HG03175 (cell line): ENCODE measurements at regions not wholly inside any gene's neighbourhood (a gene's known extent, or its start where the extent isn't known, plus 50 kb on each side); places are given as distances from the start of the nearest gene placed in this dataset.
"Not testable (repeated sequence)": the region's sequence is repeated elsewhere in the genome, so short reads cannot be mapped to it uniquely, and the experiment has no call there.

ENCODE experiments used
- ATAC-seq: cut with Tn5 transposase; IDR thresholded peaks from one replicate; pipeline ENCODE4 v1.9.1; 2021; ENCODE audit warnings: mild to moderate bottlenecking, moderate library complexity; ENCODE audit not compliant: unreplicated experiment

DNA sequence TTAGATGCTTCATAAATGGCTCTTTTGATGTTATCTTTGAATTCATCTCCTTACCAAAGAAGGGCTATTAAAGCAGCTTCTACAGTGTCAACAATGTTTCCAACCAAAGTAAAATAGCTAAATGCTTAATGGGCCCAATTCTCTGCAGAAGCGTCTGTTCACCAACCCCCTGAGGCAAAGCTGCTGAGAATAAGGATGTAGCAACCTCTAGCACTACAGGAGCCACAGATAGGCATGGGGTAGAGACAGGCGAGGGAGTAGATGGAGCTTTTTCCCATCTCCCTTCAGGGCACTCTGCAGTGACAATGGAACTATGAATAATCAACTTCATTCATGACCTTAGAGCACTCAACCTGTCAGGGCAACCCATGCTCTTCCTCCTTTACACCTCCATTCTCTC is 134.1 kb downstream of the FZD1 start:
- no peak for ATAC-seq

DNA sequence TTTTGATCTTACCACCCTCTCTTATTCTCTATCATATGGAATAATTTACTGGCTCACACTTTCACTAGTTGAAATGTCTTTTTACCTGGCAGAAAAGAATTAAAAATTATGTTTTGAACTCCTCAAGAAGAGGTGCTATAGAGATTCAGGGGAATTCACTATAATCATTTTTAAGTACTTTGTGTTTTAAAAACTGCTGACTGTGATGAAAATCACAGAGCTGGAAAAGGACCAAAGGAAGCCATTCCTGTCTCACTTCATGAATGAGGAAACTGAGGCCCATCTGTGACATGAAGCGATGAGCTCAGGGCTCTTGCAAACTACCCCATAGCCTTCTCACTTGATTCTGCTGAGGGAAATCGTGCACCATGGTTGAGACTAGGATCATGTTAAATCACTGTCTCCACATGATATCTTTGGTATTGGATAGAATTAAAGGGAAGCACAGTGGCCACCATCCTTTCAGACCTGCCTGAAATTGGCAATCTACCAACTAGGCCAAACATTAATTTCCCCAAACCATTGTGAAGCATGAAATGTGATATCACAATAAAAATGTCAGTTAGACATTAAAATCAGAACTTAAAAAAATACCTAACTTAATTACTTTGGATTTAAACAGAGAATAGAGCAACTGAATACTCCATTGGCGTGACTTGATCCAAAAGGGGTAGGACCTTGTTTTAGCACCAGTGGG is 141.0 kb downstream of the FZD1 start:
- no peak for ATAC-seq

DNA sequence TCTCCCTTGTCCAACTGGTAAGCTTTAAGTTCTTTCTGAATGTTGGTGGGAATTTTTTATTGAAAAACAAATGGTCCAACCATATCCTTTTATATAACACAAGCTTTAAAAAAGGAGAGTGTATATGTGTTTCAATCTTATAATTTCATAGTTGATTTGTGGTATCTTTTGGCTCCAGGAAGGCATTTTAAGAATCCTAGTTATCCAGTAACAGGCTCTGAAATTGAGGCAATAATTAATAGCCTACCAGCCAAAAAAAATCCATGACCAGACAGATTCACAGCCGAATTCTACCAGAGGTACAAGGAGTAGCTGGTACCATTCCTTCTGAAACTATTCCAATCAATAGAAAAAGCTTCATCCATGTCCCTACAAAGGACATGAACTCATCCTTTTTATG is 141.6 kb downstream of the FZD1 start:
- ATAC-seq: not testable (repeated sequence)

DNA sequence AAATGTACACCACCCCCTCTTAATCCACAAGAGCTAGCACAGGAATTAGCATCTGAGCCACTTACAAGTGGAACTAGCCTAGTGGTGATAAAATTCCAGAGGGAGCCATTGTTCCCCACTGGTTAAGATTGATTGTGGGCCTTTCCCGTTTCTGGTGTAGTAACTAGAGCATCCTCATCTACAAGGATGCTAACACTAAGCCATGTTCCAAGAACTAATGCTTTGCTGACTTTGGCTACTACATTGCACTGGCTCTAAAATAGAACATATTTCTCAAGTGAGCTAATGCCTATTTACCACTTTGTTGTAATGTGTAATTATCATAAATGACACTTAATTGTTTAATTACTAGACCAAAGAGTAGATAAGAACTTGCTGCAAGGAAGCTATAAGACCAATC is 143.7 kb downstream of the FZD1 start:
- no peak for ATAC-seq

DNA sequence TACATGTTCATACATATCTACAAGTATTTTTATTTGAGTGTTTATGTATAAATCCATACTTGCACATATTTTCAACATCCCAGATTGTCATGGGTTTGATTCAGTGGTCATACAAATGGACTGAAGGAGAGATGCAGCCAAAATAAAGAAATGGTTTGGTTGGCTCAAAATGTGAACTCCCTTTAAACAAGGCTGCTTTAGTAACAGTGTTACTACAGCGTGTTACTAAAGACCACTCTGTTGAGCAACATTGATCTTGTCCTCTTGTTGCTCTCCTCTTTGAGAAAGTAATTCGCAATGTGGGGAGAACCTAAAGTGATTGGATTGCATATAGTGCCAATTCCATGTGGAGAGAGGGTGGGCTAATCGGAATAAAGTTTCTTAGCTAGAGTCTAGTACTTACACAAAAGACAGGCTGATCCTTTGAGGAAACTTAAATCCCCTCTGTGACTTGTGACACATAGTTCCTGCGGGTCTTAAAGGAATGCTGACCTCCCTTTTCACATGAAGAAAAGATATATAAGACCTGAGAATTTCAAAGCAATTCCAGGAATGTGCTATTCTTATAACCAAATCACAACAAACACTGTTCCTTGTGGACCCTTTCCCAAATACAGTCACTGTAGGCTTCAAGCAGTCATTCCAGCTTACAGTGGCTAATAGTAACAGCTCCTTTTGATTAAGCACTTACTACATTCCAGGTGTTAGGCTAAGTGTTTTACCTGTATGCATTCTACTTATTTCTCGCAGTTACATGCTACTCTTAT is 144.3 kb downstream of the FZD1 start:
- ATAC-seq: no peak

DNA sequence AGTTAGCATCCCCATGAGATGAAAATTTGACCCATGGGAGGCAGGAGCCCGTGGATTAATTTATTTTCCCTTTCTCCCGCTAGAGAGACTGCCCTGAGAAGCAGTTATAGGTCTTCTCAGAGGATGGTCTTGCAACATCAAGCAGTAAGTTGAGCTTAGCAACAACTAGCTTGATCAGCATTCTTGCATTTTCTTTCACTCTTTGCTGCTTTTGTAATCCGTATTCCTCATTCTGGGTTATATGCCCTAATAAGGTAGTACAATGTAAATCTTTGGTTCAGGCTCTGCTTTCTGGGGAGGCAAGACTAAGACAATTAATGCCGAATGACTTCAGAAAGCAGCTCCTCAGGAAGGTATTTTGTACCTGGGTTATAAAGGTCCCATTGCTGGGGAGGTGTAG is 146.8 kb downstream of the FZD1 start:
- no peak for ATAC-seq

DNA sequence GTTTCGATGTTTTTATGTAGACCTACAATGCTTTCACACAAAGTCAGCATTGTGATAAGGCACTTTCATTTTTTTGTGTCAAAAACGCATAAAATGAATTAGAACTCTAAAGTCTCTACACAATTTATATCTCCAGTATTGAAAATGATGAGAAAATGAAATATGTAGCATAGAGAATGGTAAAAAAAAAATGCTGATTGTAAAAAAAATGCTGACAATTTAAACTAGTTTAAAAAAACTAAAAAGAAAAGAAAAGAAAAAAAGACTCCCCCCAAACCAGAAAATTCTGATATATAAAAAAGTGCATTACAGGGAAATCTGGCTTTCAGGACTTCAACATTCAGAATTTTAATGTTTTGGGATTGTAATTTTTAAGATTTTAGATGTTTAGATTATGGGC is 148.1 kb downstream of the FZD1 start:
- no peak for ATAC-seq

DNA sequence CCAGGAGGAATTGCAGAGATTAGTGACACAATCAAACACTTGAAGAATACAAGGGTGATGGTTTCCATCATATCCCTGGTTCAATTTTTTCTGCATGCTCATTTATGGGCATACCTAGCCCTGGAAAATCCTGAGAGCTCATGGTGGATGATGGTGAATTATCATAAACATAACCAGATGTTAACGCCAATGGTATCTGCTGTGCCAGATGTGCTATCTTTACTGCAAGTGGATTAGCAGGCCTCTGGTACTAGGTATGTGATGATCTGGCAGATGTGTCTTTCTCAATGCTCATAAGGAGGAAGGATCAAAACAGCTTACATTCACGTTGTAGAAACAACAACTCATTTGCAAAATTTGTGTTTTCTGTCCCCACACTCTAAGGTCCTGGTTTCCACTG is 150.5 kb downstream of the FZD1 start:
- no peak for ATAC-seq

DNA sequence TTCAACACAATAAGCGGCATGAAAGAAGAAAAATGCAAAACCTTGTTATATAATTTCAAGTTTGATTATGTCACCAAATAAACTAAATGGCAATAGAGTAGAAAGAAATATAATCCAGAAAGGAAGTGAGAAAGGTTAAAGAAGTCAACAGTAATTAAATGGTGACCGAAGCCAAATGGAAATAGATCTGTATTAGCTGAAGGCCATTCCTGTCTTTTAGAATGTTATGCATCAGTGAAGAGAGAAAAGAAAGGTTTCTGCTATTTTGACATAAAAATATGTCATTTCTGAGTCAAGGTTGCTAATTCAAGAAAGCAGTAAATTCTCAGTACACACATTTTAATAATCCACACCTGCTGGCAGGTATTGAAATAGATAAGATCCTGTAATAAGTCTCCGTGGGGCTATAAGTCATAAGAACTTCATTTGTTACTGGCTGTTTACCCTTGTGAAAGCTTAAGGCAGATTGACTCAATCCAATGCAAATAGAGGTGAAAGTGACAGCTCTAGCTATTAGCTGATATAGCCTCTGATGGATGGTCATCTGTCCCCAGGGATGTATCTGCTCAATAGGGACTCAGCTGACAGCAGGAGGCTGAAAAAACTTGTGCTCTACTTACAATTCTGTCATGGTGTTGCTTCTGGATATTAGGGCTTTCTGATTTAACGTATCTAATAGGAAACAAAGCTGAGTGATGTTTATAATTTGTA is 152.1 kb downstream of the FZD1 start:
- ATAC-seq: no peak

DNA sequence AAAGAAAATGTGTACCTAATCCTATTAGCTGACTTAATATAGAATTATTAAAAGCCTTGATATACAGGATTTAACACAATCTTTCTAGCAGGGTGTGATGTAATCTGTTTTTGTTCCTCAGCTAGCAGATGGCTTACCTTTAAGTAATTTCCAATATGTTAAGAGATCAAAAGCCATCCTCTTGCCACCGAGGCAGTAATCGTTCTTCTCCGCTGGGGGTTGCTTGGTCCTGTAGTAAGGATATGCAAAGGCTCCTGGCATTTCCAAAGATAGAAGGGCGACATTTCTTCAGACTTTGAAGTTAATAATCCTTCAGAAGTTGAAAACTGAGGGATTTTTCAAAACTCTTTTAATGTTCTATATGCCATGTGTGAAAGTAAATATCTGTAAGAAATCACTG is 156.4 kb downstream of the FZD1 start:
- ATAC-seq: no peak

DNA sequence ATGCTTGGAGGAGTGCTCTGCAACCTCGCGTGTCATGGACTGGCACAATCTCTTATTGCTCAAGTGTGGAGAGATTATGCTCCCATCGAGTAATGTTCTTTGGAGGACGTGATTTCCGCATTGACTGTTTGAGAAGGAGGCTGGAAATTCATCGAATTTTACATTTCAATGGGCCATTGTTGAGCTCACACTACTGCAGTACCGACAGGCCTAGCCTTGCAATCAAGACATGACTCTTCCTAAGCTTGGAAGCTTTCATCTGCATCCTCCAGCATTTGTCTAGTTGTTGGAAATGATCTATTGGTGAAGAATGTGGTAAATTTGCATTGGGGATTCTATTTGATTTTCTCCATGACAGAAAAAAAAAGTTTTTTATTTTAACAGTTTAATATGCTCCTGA is 156.8 kb downstream of the FZD1 start:
- ATAC-seq: no peak

DNA sequence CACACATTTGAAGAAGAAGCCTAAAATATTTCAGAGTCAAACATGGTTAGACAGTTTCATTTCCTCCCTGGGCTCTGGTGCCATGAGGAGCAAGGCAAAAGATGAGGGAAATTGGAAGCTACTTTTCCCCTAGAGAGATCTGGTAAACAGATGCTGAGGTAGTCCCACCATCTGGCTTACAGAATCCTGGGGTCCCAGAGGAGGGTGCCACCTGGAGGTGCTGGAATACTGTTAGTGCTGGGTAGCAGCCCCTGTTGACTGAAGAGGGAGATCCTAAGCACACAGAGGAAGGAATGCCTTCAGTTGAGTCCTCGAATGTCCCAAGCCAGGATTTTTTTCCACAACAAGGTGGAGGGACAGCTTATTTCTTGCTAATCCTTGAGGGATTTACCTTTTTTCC is 160.1 kb downstream of the FZD1 start:
- no peak for ATAC-seq

DNA sequence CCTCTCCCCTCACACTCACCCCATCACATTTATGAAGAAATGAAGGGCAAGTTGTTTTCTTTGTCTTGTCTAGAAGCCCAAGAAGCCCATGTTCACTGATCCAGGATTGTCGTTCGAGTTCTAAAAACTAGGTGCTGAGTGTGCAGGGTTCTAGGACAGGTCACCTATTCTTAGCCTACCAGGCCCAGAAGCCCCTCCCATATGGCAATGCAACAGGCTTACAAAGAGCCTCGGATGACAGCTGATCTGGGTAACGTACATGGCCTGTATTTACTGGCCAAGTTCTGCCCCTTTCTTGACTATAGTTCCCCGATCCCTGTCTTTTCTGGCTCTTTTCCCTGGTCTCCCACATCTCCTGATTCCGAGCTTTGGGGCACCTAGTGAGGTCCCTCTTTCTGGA is 160.9 kb downstream of the FZD1 start:
- ATAC-seq: no peak

DNA sequence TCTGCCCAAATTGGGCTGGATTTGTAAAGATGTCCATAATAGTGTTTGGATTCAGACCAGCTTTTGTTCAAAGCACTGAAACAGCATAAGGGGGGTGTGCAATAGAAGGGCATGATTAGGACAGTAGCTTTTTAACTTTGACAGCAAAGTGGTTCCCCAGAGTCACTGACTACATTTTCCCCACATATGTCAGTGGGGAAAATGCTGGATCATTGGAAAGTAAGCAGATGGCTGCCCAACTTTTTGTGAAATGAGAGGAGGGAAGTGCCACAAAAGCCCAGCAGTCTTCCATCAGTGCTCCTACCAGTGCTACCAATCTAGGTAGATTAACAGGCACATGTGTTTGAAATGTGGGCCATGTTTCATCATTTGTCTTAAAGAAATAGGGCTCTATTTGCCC is 162.8 kb downstream of the FZD1 start:
- no peak for ATAC-seq

DNA sequence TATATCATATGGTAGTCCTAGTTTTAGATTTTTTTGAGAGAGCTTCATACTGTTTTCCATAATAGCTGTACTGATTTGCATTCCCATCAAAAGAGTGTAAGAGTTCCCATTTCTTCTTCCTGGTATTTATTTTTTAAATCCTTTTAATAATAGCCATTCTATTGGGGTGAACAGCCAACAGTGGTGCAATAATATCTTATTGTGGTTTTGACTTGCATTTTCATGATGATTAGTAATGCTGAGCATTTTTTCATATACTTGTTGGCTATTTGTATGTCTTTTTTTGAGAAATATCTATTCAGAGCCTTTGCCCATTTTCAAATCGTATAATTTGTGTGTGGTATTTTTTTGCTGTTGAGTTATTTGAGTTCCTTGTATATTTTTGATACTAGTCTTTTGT is 167.4 kb downstream of the FZD1 start:
- ATAC-seq: no peak

DNA sequence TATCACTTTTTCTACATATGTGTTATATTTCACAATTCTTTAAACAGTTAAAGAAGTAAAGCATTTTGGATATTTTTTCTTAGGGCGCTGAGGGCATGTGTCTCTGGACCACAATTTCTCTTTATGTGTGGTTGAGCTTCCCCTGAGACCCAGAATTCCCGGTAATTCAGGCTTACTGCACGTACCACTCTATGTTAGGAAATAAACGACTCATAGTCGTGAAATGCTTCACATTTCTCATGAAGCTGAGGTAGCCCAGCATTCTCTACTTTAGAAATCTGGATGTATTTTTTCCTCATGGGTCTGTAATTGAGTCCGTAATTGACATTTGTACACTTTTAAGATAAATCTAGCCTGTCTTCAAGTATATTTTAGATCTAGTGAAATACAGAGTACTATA is 170.6 kb downstream of the FZD1 start:
- no peak for ATAC-seq

DNA sequence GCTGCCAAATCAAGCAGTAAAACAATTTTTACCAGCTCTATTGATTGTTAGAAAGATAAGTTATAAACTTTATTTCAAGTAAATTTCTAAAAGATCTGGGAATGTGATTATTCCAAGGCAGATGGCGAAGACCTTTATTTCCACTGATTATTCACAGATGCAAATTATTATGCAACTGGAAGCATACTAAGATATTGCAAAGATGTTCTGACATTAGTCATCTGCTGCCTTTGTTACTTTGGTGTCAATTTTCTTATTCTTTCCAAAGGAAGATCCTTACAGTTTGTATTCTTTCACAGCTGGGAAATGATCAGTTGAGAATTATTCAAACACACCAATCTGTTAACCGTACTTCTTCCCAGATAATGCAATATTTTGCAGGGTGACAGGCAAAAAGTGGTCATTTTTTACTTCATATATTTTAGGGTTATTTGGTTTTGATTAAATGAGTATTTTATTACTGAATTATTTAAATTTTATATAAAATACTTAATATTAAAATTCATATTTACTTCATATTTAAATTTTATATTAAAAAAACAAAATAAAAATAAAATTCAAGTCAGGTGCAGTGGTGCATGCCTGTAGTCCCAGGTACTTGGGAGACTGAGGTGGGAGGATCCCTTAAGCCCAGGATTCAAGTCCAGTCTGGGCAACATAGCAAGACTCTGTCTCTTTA is 171.3 kb downstream of the FZD1 start:
- ATAC-seq: no peak

DNA sequence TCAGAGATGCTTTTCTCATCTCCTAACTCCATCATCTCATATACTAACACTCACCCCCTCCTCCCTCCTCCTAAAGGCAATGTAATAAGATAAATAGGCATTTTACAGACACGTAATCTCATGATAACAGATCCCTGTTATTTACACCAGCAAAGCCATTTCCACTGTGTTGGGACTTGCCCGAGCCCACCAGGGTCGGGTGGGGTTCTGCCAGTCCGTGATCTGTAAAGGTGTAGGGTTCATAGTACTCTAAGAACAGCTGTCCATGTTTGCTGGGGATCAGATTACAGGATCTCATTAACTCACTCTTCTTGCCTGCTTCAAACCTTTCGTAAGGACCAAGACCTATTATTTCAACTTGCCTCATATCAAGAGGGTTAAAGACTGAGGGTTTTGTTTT is 172.4 kb downstream of the FZD1 start:
- no peak for ATAC-seq

DNA sequence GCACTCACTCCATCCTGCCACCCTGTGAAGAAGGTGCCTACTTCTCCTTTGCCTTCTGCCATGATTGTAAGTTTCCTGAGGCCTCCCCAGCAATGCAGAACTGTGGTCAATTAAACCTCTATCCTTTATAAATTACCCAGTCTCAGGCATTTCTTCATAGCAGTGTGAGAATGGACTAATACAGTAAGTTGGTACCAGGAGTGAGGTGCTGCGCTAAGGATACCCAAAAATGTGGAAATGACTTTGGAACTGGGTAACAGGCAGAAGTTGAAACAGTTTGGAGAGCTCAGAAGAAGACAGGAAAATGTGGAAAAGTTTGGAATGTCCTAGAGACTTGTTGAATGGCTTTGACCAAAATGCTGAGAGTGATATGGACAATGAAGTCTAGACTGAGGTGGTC is 176.0 kb downstream of the FZD1 start:
- not testable (repeated sequence) for ATAC-seq

DNA sequence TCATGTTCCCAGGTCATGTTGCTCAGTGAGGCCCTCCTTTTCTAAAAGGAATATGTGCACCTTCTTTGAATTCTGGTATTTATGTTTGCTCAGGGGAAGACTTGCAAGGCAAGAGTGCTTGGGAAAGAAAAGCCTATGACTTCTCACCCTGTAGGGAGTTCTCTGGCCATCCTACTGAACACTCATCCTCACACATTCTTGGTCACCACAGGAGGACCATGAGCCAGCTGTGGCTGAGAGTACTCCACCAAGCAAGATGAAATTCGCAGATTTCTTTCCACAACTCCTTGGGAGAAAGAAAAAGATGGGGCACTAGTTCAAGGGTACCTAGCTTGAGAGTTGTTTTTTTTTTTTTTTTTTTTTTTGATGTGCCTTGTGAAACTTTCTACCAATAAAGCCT is 179.6 kb downstream of the FZD1 start:
- ATAC-seq: no peak

DNA sequence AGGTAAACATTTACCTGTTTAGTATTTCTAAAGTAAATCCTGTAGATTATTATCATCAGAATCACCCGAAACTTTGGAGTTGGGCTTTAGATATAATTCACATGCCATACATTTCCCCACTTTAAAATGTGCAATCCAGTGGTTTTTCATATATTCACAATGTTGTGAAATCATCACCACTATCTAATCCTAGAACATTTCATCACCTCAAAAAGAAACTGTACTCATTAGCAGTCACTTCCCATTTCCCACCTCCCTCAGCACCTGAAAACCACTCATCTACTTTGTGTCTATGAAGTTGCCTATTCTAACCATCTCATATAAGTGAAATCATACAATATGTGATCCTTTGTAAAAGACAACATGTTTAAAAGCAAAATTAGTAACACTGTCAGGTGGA is 182.6 kb downstream of the FZD1 start:
- no peak for ATAC-seq

DNA sequence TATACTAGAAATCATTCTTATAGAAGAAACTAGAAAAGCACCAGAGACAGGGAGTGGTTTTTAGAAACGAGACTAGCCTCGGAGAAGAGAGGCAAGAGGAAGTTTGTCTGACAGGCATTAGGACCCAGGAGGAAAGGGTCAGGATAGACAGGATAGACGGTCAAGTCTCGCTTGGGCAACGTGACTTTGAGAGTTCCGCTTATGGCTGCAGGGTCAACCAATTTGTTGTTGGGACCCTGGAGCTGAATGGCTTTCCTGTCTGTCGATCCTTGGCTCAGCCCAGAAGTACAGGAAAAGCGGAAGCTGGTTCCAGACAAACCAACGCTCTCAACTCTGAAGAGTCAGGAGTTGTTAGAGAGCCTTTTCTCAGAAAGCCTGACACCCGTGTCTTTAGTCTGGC is 191.2 kb downstream of the FZD1 start:
- no peak for ATAC-seq
